ENCODE measurements at regions not wholly inside any gene's neighbourhood (a gene's known extent, or its start where the extent isn't known, plus 50 kb on each side); places are given as distances from the start of the nearest gene placed in this dataset.

- CTCF ChIA-PET = no interaction called here
- no peak overlapping the region for H3K27ac ChIP-seq
- TF ChIP-seq, protein P1, sequence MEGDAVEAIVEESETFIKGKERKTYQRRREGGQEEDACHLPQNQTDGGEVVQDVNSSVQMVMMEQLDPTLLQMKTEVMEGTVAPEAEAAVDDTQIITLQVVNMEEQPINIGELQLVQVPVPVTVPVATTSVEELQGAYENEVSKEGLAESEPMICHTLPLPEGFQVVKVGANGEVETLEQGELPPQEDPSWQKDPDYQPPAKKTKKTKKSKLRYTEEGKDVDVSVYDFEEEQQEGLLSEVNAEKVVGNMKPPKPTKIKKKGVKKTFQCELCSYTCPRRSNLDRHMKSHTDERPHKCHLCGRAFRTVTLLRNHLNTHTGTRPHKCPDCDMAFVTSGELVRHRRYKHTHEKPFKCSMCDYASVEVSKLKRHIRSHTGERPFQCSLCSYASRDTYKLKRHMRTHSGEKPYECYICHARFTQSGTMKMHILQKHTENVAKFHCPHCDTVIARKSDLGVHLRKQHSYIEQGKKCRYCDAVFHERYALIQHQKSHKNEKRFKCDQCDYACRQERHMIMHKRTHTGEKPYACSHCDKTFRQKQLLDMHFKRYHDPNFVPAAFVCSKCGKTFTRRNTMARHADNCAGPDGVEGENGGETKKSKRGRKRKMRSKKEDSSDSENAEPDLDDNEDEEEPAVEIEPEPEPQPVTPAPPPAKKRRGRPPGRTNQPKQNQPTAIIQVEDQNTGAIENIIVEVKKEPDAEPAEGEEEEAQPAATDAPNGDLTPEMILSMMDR (conservative IDR thresholded peaks at IDR 0.05; ENCODE audit: low read depth) = no peak
- no peak for DNase-seq (ENCODE audit: low spot score)
- POLR2A ChIA-PET (ENCODE audit: low non-redundant PET) = no interaction called here
These were observed 181.0 kb downstream of the SPP2 start for GRCh38 chr2:234231460-234231859.

DNA sequence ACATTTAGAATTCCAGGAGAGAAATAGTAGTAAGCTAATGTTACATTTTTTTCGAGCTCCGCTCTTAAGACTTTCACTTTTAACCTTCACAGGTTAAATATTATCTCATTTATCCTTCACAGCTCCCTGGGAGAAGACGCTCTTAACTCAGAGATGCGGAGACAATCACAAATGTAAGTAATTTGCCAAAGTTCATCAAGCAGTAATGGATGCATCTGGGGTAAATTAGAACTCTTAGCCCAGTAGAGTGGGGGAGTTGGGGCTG lies 168.5 kb downstream of the SPP2 start:
- ChIA-PET POLR2A (ENCODE audit: low non-redundant PET) (no interaction called here), CTCF (no interaction called here)
- TF ChIP-seq, protein P1 (conservative IDR thresholded peaks at IDR 0.05; ENCODE audit: low read depth) = no peak
- H3K27ac ChIP-seq = no peak overlapping the region
- DNase-seq (ENCODE audit: low spot score) = no peak

DNA sequence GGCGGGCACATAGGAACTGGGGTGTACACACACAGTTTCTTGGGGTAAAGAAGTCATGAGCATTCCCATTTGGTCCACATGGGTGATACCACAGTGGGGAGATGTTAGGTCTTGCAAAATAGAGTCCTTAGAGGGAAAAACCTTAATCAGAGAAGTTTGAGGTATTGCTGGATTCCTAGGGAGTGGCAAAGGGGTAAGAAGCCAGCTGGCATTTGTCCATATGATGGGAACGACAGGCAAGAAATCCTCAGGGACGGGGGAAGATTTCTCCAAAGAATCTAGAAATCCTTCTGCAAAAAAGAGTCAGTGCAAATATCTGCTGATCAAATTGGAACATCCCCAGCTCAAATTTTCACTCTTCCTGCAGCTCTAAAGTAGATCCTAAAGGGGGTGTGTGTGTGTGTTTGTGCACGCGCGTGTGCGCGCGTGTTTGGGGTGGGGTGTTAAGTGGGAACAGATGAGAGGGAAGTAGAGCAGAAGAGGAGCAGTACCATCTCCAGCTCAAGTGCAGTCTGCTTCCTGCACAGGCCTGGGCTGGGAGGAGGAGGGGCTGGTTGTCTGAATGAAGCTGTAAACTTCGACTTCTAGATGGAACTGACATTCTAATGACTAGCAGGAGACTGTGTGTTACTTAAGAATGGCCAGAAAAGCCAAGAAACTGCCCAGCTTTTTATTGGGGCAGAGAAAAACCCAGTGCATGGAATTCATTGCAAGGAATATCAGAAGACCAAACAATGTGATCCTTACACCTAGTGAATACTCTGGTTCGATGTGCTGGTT lies 168.0 kb downstream of the SPP2 start:
- ChIA-PET CTCF (no interaction called here), POLR2A (ENCODE audit: low non-redundant PET) (no interaction called here)
- no peak for DNase-seq (ENCODE audit: low spot score)
- H3K27ac ChIP-seq = peak overlapping the region; percentile 73
- TF ChIP-seq, protein P1 (conservative IDR thresholded peaks at IDR 0.05; ENCODE audit: low read depth) = no peak

GRCh38 chr2:234212534-234212933 lies 162.0 kb downstream of the SPP2 start:
- CTCF ChIA-PET = interaction anchor here (1.8 kb wide), 1 partner anchor 12 kb away, joined by 3 read pairs; no protein-coding TSS in a partner anchor
- TF ChIP-seq, protein P1 (conservative IDR thresholded peaks at IDR 0.05; ENCODE audit: low read depth) = no peak
- DNase-seq (ENCODE audit: low spot score) = no peak
- POLR2A ChIA-PET (ENCODE audit: low non-redundant PET) = no interaction called here
- H3K27ac ChIP-seq = no peak overlapping the region

GRCh38 chr2:234211797-234212196 lies 161.3 kb downstream of the SPP2 start:
- CTCF ChIA-PET = interaction anchor here (1.8 kb wide), 1 partner anchor 13 kb away, joined by 3 read pairs; no protein-coding TSS in a partner anchor
- no peak for DNase-seq (ENCODE audit: low spot score)
- POLR2A ChIA-PET (ENCODE audit: low non-redundant PET) = no interaction called here
- TF ChIP-seq, protein P1 (conservative IDR thresholded peaks at IDR 0.05; ENCODE audit: low read depth) = no peak
- H3K27ac ChIP-seq = no peak overlapping the region

DNA sequence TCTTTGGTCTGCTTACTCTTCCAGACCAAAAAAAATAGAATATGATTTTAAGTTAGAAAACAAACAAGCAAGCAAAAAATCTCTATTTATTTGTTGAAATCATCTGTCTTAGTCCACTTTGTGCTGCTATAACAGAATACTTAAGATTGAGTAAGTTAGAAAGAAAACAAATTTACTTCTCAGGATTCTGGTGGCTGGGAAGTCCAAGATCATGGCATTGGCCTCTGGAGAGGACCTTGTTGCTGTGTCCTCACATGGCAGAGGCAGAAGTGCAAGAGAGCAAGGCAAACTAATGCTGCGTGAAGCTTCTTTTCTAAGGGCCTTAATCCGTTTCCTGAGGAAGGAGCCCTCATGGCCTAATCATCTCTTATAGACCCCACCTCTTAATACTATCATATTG lies 156.2 kb downstream of the SPP2 start:
- CTCF ChIA-PET = interaction anchor here (0.7 kb wide), 1 partner anchor 16 kb away, joined by 3 read pairs; no protein-coding TSS in a partner anchor
- POLR2A ChIA-PET (ENCODE audit: low non-redundant PET) = no interaction called here
- no peak for DNase-seq (ENCODE audit: low spot score)
- TF ChIP-seq, protein P1 (conservative IDR thresholded peaks at IDR 0.05; ENCODE audit: low read depth) = no peak
- H3K27ac ChIP-seq = no peak overlapping the region
